ENCODE measurements at regions not wholly inside any gene's neighbourhood (a gene's known extent, or its start where the extent isn't known, plus 50 kb on each side); places are given as distances from the start of the nearest gene placed in this dataset.
"Not testable (repeated sequence)": the region's sequence is repeated elsewhere in the genome, so short reads cannot be mapped to it uniquely, and the experiment has no call there.

- in situ Hi-C loops (cut with HindIII; ENCODE audit: low sequenced_read_pairs): no loop called here
- no peak for DNase-seq (ENCODE audit: low spot score)
Observed at GRCh38 chr2:107745100-107745499, 81.6 kb upstream of the RGPD4 start.

GRCh38 chr2:107746552-107747198, 80.0 kb upstream of the RGPD4 start:
- in situ Hi-C loops (cut with HindIII; ENCODE audit: low sequenced_read_pairs); DNase-seq (ENCODE audit: low spot score): not testable (repeated sequence)

GRCh38 chr2:107747199-107747963, 79.3 kb upstream of the RGPD4 start:
- DNase-seq (ENCODE audit: low spot score); in situ Hi-C loops (cut with HindIII; ENCODE audit: low sequenced_read_pairs): not testable (repeated sequence)

GRCh38 chr2:107747964-107748583, 78.6 kb upstream of the RGPD4 start:
- in situ Hi-C loops (cut with HindIII; ENCODE audit: low sequenced_read_pairs): no loop called here
- no peak for DNase-seq (ENCODE audit: low spot score)

- no peak for DNase-seq (ENCODE audit: low spot score)
- in situ Hi-C loops (cut with HindIII; ENCODE audit: low sequenced_read_pairs): no loop called here
Observed at GRCh38 chr2:107751936-107752335, 74.8 kb upstream of the RGPD4 start.

- DNase-seq (ENCODE audit: low spot score); in situ Hi-C loops (cut with HindIII; ENCODE audit: low sequenced_read_pairs): not testable (repeated sequence)
Observed at GRCh38 chr2:107753806-107754205, 72.9 kb upstream of the RGPD4 start.

GRCh38 chr2:107757223-107757622, 69.5 kb upstream of the RGPD4 start:
- DNase-seq (ENCODE audit: low spot score): no peak
- in situ Hi-C loops (cut with HindIII; ENCODE audit: low sequenced_read_pairs): no loop called here

- DNase-seq (ENCODE audit: low spot score): no peak
- in situ Hi-C loops (cut with HindIII; ENCODE audit: low sequenced_read_pairs): no loop called here
Observed at GRCh38 chr2:107760620-107761364, 65.9 kb upstream of the RGPD4 start.

- no peak for DNase-seq (ENCODE audit: low spot score)
- in situ Hi-C loops (cut with HindIII; ENCODE audit: low sequenced_read_pairs): no loop called here
Observed at GRCh38 chr2:107772353-107772752, 54.3 kb upstream of the RGPD4 start.

GRCh38 chr2:107775211-107775610, 51.5 kb upstream of the RGPD4 start:
- in situ Hi-C loops (cut with HindIII; ENCODE audit: low sequenced_read_pairs): no loop called here
- no peak for DNase-seq (ENCODE audit: low spot score)

- no peak for DNase-seq (ENCODE audit: low spot score)
Observed at GRCh38 chr2:107775791-107776190, 50.9 kb upstream of the RGPD4 start.

GRCh38 chr2:107776362-107776761, 50.3 kb upstream of the RGPD4 start:
- DNase-seq (ENCODE audit: low spot score): no peak
- in situ Hi-C loops (cut with HindIII; ENCODE audit: low sequenced_read_pairs): no loop called here

More at GRCh38 chr2:107775791-107776190, 50.9 kb upstream of the RGPD4 start:
- in situ Hi-C loops (cut with HindIII; ENCODE audit: low sequenced_read_pairs): no loop called here
